Tibial nerve (tissue), 4 donors: ENCODE measurements at regions not wholly inside any gene's neighbourhood (a gene's known extent, or its start where the extent isn't known, plus 50 kb on each side); places are given as distances from the start of the nearest gene placed in this dataset.

Experiments
- EP300 ChIP-seq, 2 donors: sonication (generic); formaldehyde crosslinking; IDR thresholded peaks; one replicate each; pipeline ENCODE4 v1.6.1; 2017; ENCODE audit warnings: antibody characterized with exemption in 2 of 2, mild to moderate bottlenecking in 1 of 2
- POLR2A ChIP-seq, 2 donors: fragments of 450-650 bp; IDR thresholded peaks; one replicate each; pipeline ENCODE4 v1.6.1; 2017; ENCODE audit warnings: antibody characterized with exemption in 2 of 2, mild to moderate bottlenecking in 2 of 2, moderate library complexity in 2 of 2
- TF ChIP-seq, protein P1 (sequence below), 5 experiments: fragments of 200-600 bp in 3 of 5; fragments of 450-650 bp in 2 of 5; sonication (generic) in 3 of 5; IDR thresholded peaks; one replicate each; pipeline ENCODE4 v1.5.1; 2016 to 2019; ENCODE audit warnings: antibody characterized with exemption in 5 of 5, mild to moderate bottlenecking in 3 of 5, moderate library complexity in 2 of 5

DNA sequence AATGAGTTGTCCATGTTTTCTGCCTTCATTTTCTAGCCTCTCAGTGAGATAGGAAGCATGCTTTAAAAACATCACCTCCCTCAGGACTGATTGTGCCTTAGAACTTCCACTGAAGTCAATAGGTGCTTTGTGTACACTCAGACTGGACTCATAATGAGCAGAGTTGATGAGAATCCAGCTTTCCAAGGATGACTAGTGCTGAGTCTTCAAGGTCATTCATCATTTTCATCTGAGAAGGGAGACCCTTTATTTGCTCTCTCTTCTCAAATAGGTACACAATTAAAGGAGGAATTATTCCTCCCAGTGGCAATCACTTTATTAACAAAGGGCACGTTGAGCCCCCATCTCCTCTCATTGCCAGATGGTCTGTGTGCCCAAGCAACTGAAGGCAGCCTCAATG lies 210.9 kb upstream of the PRKD1 start:
- TF ChIP-seq POLR2A (IDR thresholded peaks at IDR 0.05), result no peak
- TF ChIP-seq, protein P1, sequence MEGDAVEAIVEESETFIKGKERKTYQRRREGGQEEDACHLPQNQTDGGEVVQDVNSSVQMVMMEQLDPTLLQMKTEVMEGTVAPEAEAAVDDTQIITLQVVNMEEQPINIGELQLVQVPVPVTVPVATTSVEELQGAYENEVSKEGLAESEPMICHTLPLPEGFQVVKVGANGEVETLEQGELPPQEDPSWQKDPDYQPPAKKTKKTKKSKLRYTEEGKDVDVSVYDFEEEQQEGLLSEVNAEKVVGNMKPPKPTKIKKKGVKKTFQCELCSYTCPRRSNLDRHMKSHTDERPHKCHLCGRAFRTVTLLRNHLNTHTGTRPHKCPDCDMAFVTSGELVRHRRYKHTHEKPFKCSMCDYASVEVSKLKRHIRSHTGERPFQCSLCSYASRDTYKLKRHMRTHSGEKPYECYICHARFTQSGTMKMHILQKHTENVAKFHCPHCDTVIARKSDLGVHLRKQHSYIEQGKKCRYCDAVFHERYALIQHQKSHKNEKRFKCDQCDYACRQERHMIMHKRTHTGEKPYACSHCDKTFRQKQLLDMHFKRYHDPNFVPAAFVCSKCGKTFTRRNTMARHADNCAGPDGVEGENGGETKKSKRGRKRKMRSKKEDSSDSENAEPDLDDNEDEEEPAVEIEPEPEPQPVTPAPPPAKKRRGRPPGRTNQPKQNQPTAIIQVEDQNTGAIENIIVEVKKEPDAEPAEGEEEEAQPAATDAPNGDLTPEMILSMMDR (IDR thresholded peaks at IDR 0.05), result no peak
- no peak for TF ChIP-seq EP300 (IDR thresholded peaks at IDR 0.05)
